Sigmoid colon (tissue), 3 donors: ENCODE measurements at regions not wholly inside any gene's neighbourhood (a gene's known extent, or its start where the extent isn't known, plus 50 kb on each side); places are given as distances from the start of the nearest gene placed in this dataset.

Experiments used
- POLR2A ChIP-seq, 2 donors: fragments of 450-650 bp; IDR thresholded peaks; one replicate each; pipeline ENCODE4 v1.6.1; 2016; ENCODE audit warnings: antibody characterized with exemption in 2 of 2, mild to moderate bottlenecking in 2 of 2, moderate library complexity in 2 of 2
- TF ChIP-seq, protein P1 (sequence below), 4 experiments: fragments of 450-650 bp in 3 of 4; fragments of 200-600 bp in 1 of 4; IDR thresholded peaks; one replicate each; pipeline ENCODE4 v1.5.1; 2016 to 2019; ENCODE audit warnings: antibody characterized with exemption in 4 of 4, mild to moderate bottlenecking in 3 of 4, moderate library complexity in 2 of 4

DNA sequence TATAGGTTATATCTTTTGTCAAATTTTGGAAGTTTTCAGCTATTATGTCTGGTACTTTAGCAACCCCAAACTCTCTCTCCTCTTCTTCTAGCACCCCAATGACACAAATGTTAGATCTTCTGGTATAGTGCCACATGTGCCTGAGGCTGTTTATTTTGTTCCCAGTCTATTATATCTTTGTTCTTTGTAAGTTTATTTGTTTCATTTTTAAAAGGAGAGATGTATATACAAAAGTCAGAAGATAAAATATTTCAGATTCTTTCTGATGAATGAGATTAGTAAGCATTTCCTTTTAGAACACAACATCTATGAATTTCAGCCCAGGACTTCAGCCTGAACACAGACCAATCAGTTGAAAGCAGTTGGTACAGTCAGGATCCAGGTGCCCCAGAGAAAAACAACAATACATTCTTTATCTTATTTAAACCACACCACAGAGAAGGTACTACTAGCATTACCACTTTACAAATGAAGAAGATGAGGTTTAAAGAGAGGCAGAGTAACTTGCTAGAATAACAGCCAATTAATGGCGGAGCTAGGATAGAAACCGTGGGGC lies 114.1 kb upstream of the BTG1 start:
- TF ChIP-seq POLR2A (IDR thresholded peaks at IDR 0.05) = no peak
- TF ChIP-seq, protein P1, sequence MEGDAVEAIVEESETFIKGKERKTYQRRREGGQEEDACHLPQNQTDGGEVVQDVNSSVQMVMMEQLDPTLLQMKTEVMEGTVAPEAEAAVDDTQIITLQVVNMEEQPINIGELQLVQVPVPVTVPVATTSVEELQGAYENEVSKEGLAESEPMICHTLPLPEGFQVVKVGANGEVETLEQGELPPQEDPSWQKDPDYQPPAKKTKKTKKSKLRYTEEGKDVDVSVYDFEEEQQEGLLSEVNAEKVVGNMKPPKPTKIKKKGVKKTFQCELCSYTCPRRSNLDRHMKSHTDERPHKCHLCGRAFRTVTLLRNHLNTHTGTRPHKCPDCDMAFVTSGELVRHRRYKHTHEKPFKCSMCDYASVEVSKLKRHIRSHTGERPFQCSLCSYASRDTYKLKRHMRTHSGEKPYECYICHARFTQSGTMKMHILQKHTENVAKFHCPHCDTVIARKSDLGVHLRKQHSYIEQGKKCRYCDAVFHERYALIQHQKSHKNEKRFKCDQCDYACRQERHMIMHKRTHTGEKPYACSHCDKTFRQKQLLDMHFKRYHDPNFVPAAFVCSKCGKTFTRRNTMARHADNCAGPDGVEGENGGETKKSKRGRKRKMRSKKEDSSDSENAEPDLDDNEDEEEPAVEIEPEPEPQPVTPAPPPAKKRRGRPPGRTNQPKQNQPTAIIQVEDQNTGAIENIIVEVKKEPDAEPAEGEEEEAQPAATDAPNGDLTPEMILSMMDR (IDR thresholded peaks at IDR 0.05) = no peak
